HCT116 (cell line): ENCODE measurements at regions not wholly inside any gene's neighbourhood (a gene's known extent, or its start where the extent isn't known, plus 50 kb on each side); places are given as distances from the start of the nearest gene placed in this dataset.
"Not testable (repeated sequence)": the region's sequence is repeated elsewhere in the genome, so short reads cannot be mapped to it uniquely, and the experiment has no call there.

ENCODE experiments used
- CTCF ChIP-seq, 3 experiments: fragments of 200-600 bp in 1 of 3; sonication (generic) in 1 of 3; IDR thresholded peaks in 2 of 3; conservative IDR thresholded peaks in 1 of 3; 2 replicates each; pipeline ENCODE4 v1.5.1; 2012 to 2017; ENCODE audit warnings: low read depth in 2 of 3, low read length in 2 of 3, antibody characterized with exemption in 1 of 3, borderline replicate concordance in 1 of 3, control low read depth in 1 of 3, mild to moderate bottlenecking in 1 of 3, mixed read lengths in 1 of 3, mixed run types in 1 of 3, moderate library complexity in 1 of 3; ENCODE audit not compliant: insufficient read depth in 1 of 3
- EZH2 ChIP-seq: fragments of 200-600 bp; sonication (generic); IDR thresholded peaks from 2 replicates; pipeline ENCODE4 v1.6.1; 2017; ENCODE audit warnings: antibody characterized with exemption, mixed run types
- EZH2phosphoT487 ChIP-seq: fragments of 200-600 bp; IDR thresholded peaks from 2 replicates; pipeline ENCODE4 v1.6.1; 2018; ENCODE audit warnings: antibody characterized with exemption, borderline replicate concordance
- POLR2A ChIP-seq: IDR thresholded peaks from 2 replicates; pipeline ENCODE4 v1.7.0; 2011; ENCODE audit warnings: borderline replicate concordance; ENCODE audit not compliant: insufficient read depth, insufficient read length; ENCODE audit errors: extremely low read depth
- POLR2AphosphoS5 ChIP-seq: IDR thresholded peaks from 2 replicates; pipeline ENCODE4 v1.6.1; 2011; ENCODE audit warnings: mild to moderate bottlenecking, low read depth, low read length, moderate library complexity
- RAD21 ChIP-seq: IDR thresholded peaks from 2 replicates; pipeline ENCODE4 v1.6.1; 2012; ENCODE audit warnings: low read depth, mild to moderate bottlenecking
- REST ChIP-seq: IDR thresholded peaks from 2 replicates; pipeline ENCODE4 v1.6.1; 2012; ENCODE audit warnings: low read depth
- SIN3A ChIP-seq: IDR thresholded peaks from 2 replicates; pipeline ENCODE4 v1.6.1; 2012; ENCODE audit warnings: low read depth
- SP1 ChIP-seq: IDR thresholded peaks from 2 replicates; pipeline ENCODE4 v1.6.1; 2012; ENCODE audit warnings: low read depth
- TCF7L2 ChIP-seq: IDR thresholded peaks from 2 replicates; pipeline ENCODE4 v1.7.0; 2011; ENCODE audit warnings: borderline replicate concordance, inconsistent platforms; ENCODE audit not compliant: insufficient read depth, insufficient read length; ENCODE audit errors: extremely low read depth
- YY1 ChIP-seq: IDR thresholded peaks from 2 replicates; pipeline ENCODE4 v1.6.1; 2011; ENCODE audit warnings: low read length, low read depth, moderate library complexity, mild to moderate bottlenecking; ENCODE audit not compliant: insufficient replicate concordance; ENCODE audit errors: extremely low read depth
- ZFX ChIP-seq: fragments of 450-650 bp; IDR thresholded peaks from 2 replicates; pipeline ENCODE4 v1.6.1; 2017
- ZNF274 ChIP-seq: fragments of 200-500 bp; sonication (Bioruptor generic); IDR thresholded peaks from 2 replicates; pipeline ENCODE4 v1.6.1; 2014; ENCODE audit warnings: mild to moderate bottlenecking, low read depth, low read length, inconsistent platforms

GRCh38 chr16:22656573-22656972 is 145.9 kb downstream of the NPIPB5 start:
- not testable (repeated sequence) for TF ChIP-seq CTCF (IDR thresholded peaks at IDR 0.05 in 2 of 3, conservative IDR thresholded peaks at IDR 0.05 in 1 of 3; ENCODE audit: borderline replicate concordance in 1 of 3, insufficient read depth in 1 of 3, low read depth in 2 of 3, low read length in 2 of 3); YY1; POLR2AphosphoS5; EZH2; ZFX; ZNF274; SP1; POLR2A; EZH2phosphoT487; TCF7L2; RAD21; REST; SIN3A
